Neural crest cell (in vitro differentiated cells): ENCODE measurements at regions not wholly inside any gene's neighbourhood (a gene's known extent, or its start where the extent isn't known, plus 50 kb on each side); places are given as distances from the start of the nearest gene placed in this dataset.

ENCODE experiments used
- DNase-seq: peaks from one replicate; pipeline ENCODE4 v3.0.0; 2021; ENCODE audit warnings: low read depth, mixed read lengths, low spot score
- H3K27ac Mint-ChIP-seq: one replicate; pipeline ENCODE4 v1.8.0; 2021; ENCODE audit warnings: mild to moderate bottlenecking, mixed read lengths; ENCODE audit not compliant: unreplicated experiment
- H3K27me3 Mint-ChIP-seq: 2 replicates; pipeline ENCODE4 v1.8.0; 2021; ENCODE audit warnings: low read depth, mild to moderate bottlenecking, mixed read lengths
- H3K36me3 Mint-ChIP-seq: 2 replicates; pipeline ENCODE4 v1.8.0; 2021; ENCODE audit warnings: low read depth, mild to moderate bottlenecking, mixed read lengths
- H3K4me1 Mint-ChIP-seq: 2 replicates; pipeline ENCODE4 v1.8.0; 2021; ENCODE audit warnings: mixed read lengths
- H3K4me3 Mint-ChIP-seq: one replicate; pipeline ENCODE4 v1.8.0; 2021; ENCODE audit warnings: mild to moderate bottlenecking, mixed read lengths
- H3K9me3 Mint-ChIP-seq: 2 replicates; pipeline ENCODE4 v1.8.0; 2021; ENCODE audit warnings: mixed read lengths
- CTCF ChIP-seq: fragments of 200-600 bp; sonication (generic); conservative IDR thresholded peaks from 2 replicates; pipeline ENCODE4 v1.5.0; 2021; ENCODE audit warnings: antibody characterized with exemption, mild to moderate bottlenecking

DNA sequence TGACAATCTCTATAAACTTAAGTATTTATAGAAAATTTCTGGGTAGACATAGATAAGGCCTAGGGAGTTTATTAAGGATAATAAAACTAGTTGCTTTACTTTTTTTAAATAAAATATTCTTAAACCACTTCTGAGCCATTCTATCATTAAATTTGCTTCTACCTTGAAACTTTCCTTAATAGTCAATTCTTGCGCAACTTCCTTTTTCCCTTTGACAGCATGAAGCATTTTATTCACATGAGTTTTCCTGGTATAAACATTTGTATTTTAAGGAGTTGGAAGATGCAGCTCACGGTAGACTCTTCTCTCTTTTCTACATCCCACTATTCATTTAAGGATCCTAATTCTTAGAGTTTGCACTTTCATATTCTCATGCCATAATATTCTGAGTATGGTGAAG is 75.8 kb upstream of the DPH5 start:
- no peak for TF ChIP-seq CTCF
- H3K9me3 Mint-ChIP-seq = peaks cover 7% of the 10 kb centered on the region
- no peaks in the 10 kb centered on the region for H3K4me1 Mint-ChIP-seq
- H3K27ac Mint-ChIP-seq = no peak overlapping the region
- no peak overlapping the region for H3K4me3 Mint-ChIP-seq
- no peaks in the 10 kb centered on the region for H3K27me3 Mint-ChIP-seq
- DNase-seq = no peak
- H3K36me3 Mint-ChIP-seq = no peaks in the 10 kb centered on the region

DNA sequence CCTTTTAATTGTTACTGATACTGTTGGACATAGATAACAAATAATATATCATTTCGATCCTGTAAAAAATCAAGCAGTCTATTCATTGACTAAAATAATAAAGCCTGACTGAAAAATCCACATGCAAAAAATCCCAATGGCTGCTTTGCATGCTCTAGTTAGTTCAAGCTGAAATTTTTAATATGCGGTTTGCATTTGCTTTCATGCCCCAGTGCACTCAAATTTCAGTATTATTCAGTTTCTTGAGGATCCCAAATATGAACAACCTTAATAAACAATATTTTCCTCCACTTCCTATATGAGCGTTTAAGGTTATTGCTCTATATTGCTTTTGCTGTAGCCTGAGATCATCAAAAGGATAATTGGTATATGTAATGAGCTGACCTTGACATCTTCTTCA is 75.1 kb upstream of the DPH5 start:
- no peaks in the 10 kb centered on the region for H3K36me3 Mint-ChIP-seq
- no peak overlapping the region for H3K4me3 Mint-ChIP-seq
- TF ChIP-seq CTCF = no peak
- no peaks in the 10 kb centered on the region for H3K4me1 Mint-ChIP-seq
- no peak for DNase-seq
- peaks cover 7% of the 10 kb centered on the region for H3K9me3 Mint-ChIP-seq
- no peaks in the 10 kb centered on the region for H3K27me3 Mint-ChIP-seq
- no peak overlapping the region for H3K27ac Mint-ChIP-seq

DNA sequence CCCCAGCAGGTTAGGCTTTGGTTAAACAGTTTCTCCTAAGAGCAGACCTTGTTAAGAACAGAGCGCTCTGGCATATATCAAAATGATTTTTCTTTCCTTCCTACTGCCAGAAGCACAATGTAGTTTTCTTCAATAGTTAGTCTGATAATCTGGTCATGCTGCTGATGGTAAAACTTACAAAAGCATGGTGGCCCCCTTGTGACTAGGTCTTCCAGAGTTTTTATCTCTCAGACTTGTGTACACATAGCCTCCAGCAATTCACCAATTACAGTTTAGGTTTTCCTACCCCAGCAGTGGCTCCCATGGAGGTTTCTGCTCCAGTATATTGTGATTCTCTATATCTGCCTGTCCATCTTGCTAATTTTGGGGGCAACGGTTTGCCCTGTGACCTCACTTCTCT is 73.3 kb upstream of the DPH5 start:
- no peak overlapping the region for H3K27ac Mint-ChIP-seq
- no peaks in the 10 kb centered on the region for H3K36me3 Mint-ChIP-seq
- H3K4me3 Mint-ChIP-seq = no peak overlapping the region
- no peak for DNase-seq
- no peaks in the 10 kb centered on the region for H3K27me3 Mint-ChIP-seq
- peaks cover 7% of the 10 kb centered on the region for H3K9me3 Mint-ChIP-seq
- no peak for TF ChIP-seq CTCF
- no peaks in the 10 kb centered on the region for H3K4me1 Mint-ChIP-seq

- H3K27me3 Mint-ChIP-seq = no peaks in the 10 kb centered on the region
- H3K27ac Mint-ChIP-seq = no peak overlapping the region
- peaks cover 7% of the 10 kb centered on the region for H3K9me3 Mint-ChIP-seq
- no peak for TF ChIP-seq CTCF
- H3K4me3 Mint-ChIP-seq = no peak overlapping the region
- DNase-seq = no peak
- no peaks in the 10 kb centered on the region for H3K36me3 Mint-ChIP-seq
- H3K4me1 Mint-ChIP-seq = no peaks in the 10 kb centered on the region
Observed at GRCh38 chr1:101098327-101098726, 72.7 kb upstream of the DPH5 start.

DNA sequence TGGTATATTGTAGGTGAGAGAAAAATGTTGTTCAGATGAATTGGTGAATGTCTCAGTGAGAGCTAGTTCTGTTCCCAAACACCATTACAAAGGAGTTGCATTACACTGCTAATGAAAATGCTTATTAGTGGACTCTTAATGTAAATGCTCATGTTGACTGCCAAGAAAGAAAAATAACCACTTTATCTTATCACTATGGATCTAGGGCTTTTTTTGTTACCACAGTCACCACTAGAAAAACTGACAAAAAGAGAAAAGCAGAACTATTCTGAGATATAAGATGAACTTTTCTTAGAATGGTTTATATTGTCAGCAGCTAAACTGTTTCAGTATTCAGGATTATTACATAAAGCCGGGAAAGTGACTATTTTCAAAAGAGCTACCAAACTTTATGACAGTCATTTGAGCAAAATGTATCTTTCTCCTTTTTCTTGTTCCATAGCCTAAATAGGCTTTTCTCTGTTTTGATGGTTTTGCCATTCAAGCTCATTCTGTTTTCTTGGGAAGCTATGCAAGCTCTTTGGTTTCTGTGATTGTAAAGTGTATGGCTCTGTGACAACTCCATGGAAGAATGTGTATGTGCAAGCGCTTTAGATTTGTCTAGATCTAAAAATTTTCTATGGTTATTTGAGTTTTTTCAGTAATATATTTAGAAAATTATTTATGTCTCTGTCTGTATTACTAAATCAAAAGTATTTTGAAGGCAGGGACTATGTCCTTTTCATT is 64.2 kb upstream of the DPH5 start:
- Mint-ChIP-seq H3K36me3 (no peaks in the 10 kb centered on the region), H3K9me3 (peaks cover 3% of the 10 kb centered on the region), H3K27ac (no peak overlapping the region), H3K4me1 (no peaks in the 10 kb centered on the region), H3K4me3 (no peak overlapping the region), H3K27me3 (no peaks in the 10 kb centered on the region)
- DNase-seq = no peak
- no peak for TF ChIP-seq CTCF

- no peak overlapping the region for H3K27ac Mint-ChIP-seq
- H3K36me3 Mint-ChIP-seq = no peaks in the 10 kb centered on the region
- H3K9me3 Mint-ChIP-seq = peaks cover 3% of the 10 kb centered on the region
- no peak for DNase-seq
- no peaks in the 10 kb centered on the region for H3K4me1 Mint-ChIP-seq
- TF ChIP-seq CTCF = no peak
- H3K27me3 Mint-ChIP-seq = no peaks in the 10 kb centered on the region
- no peak overlapping the region for H3K4me3 Mint-ChIP-seq
Observed at GRCh38 chr1:101088431-101088830, 62.8 kb upstream of the DPH5 start.
